Neutrophil (primary cell): ENCODE measurements at regions not wholly inside any gene's neighbourhood (a gene's known extent, or its start where the extent isn't known, plus 50 kb on each side); places are given as distances from the start of the nearest gene placed in this dataset.

Experiments
- H3K27ac ChIP-seq: fragments of 200-600 bp; sonication (generic); 2 replicates; pipeline ENCODE4 v1.5.1; 2016; ENCODE audit warnings: mild to moderate bottlenecking, moderate library complexity
- H3K27me3 ChIP-seq: fragments of 200-600 bp; sonication (generic); 2 replicates; pipeline ENCODE4 v1.6.0; 2016; ENCODE audit warnings: mild to moderate bottlenecking
- H3K36me3 ChIP-seq: fragments of 200-600 bp; sonication (generic); 2 replicates; pipeline ENCODE4 v1.5.1; 2017
- H3K4me1 ChIP-seq, 2 experiments: fragments of 200-600 bp in 1 of 2; sonication (generic) in 1 of 2; 1 replicate in 1 of 2; 2 replicates in 1 of 2; pipeline versions ENCODE4 v1.5.1 to v1.6.1; 2013 to 2016; ENCODE audit warnings: low read depth in 1 of 2, low read length in 1 of 2, mild to moderate bottlenecking in 1 of 2, moderate library complexity in 1 of 2; ENCODE audit not compliant: control insufficient read depth in 1 of 2, insufficient read depth in 1 of 2
- H3K4me3 ChIP-seq, 2 experiments: fragments of 200-600 bp in 1 of 2; sonication (generic) in 1 of 2; 1 replicate in 1 of 2; 2 replicates in 1 of 2; pipeline ENCODE4 v1.5.1; 2013 to 2016; ENCODE audit warnings: low read depth in 1 of 2, low read length in 1 of 2, mild to moderate bottlenecking in 1 of 2, moderate library complexity in 1 of 2
- H3K9me3 ChIP-seq: fragments of 200-600 bp; sonication (generic); 2 replicates; pipeline ENCODE4 v1.5.1; 2016
- TF ChIP-seq, protein P1 (sequence below): fragments of 200-600 bp; sonication (generic); IDR thresholded peaks from 2 replicates; pipeline ENCODE4 v1.5.1; 2016; ENCODE audit warnings: antibody characterized with exemption

DNA sequence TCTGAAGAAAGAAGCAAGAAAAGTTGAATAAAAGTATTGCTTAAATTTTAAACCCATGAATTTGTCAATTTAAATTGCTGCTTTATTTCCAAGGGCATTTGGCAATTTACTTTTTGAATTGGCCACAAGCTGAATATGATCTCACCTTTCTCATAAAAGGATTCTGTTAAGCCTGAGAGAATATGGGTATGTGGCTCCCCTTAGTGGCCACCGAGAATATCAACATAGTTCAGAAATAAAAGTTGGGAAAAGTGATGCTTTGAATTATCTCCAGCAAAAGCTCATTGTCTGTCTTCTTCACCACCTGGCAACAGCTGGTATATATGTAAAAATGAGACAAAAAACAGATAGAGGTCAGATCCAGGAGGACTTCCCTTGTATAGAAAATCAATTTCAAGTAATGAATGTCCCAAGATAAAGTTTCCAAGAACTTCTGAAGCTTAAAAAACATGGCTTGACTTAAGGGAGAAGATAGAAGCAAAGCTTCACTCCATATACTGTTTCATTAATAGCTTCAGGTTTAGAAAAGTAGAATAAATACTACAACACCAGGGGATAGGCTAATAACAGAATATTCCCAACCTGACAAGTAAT is 290.7 kb upstream of the FAM241A start:
- Histone ChIP-seq H3K27me3 (no peaks in the 10 kb centered on the region), H3K9me3 (no peaks in the 10 kb centered on the region), H3K4me1 (no peaks in the 10 kb centered on the region), H3K27ac (no peak overlapping the region), H3K36me3 (no peaks in the 10 kb centered on the region), H3K4me3 (no peak overlapping the region)
- TF ChIP-seq, protein P1, sequence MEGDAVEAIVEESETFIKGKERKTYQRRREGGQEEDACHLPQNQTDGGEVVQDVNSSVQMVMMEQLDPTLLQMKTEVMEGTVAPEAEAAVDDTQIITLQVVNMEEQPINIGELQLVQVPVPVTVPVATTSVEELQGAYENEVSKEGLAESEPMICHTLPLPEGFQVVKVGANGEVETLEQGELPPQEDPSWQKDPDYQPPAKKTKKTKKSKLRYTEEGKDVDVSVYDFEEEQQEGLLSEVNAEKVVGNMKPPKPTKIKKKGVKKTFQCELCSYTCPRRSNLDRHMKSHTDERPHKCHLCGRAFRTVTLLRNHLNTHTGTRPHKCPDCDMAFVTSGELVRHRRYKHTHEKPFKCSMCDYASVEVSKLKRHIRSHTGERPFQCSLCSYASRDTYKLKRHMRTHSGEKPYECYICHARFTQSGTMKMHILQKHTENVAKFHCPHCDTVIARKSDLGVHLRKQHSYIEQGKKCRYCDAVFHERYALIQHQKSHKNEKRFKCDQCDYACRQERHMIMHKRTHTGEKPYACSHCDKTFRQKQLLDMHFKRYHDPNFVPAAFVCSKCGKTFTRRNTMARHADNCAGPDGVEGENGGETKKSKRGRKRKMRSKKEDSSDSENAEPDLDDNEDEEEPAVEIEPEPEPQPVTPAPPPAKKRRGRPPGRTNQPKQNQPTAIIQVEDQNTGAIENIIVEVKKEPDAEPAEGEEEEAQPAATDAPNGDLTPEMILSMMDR, result no peak

DNA sequence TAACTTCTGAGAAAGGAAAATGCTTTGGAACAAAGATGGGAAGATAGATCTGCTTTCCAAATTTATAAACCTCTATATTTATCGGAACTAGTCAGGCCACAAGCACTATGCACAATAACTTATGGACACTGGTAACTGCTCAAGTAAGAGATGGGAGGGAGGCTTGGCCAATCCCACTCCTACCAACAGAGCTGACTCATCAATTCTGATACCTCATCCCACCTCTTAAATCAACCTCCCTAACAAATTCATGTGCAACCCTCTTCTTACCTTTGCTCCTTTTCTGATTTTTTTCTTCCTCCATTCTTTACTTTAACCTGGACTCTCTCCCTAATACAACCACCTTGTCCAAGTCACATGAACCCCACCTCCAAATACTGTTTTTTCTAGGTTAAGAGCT is 289.9 kb upstream of the FAM241A start:
- TF ChIP-seq, protein P1, result no peak

DNA sequence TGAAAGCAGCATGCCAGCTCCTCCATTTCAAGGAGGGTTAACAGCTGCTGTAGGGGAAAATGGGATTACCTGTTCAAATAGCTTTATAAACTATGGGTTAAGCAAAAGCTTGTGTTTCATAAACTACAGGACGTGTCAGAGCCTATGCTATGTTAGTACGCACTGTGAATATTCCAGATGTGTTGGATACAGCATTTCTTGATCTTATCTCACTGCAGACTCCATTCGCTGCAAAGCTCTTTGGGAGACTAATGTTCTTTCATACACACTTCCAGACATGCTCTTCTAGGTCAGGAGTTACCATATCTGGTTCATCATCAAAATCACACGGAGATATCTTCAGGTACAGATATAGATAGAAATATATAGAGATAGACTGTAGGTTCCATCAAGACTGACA is 281.2 kb upstream of the FAM241A start:
- Histone ChIP-seq H3K9me3 (no peaks in the 10 kb centered on the region), H3K36me3 (no peaks in the 10 kb centered on the region), H3K27ac (no peak overlapping the region), H3K4me1 (no peaks in the 10 kb centered on the region), H3K4me3 (no peak overlapping the region), H3K27me3 (no peaks in the 10 kb centered on the region)
- TF ChIP-seq, protein P1, result no peak

More for the DNA sequence above, 289.9 kb upstream of the FAM241A start:
- no peaks in the 10 kb centered on the region for H3K27me3 ChIP-seq
- H3K4me1 ChIP-seq, result no peaks in the 10 kb centered on the region
- no peak overlapping the region for H3K4me3 ChIP-seq
- no peak overlapping the region for H3K27ac ChIP-seq
- H3K9me3 ChIP-seq, result no peaks in the 10 kb centered on the region
- H3K36me3 ChIP-seq, result no peaks in the 10 kb centered on the region

DNA sequence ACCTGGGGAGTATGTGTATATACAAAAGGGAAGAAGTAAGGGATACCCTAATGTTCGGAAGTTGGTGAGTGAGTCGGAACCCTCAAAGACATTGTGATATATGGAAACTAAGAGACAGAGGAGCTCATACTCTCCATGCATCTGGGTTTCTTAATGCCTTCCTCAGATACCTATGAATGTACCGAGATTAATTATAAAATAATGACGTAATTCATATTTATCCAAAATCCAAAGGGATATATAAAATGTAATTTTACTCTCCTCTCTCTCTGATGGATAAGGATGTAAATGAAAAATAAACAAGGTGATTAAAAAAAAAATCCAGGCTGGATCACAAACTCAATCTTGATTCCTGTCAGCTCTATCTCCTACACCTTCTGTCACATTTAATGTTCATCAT is 275.9 kb upstream of the FAM241A start:
- no peaks in the 10 kb centered on the region for H3K36me3 ChIP-seq
- H3K9me3 ChIP-seq, result no peaks in the 10 kb centered on the region
- no peaks in the 10 kb centered on the region for H3K4me1 ChIP-seq
- H3K27ac ChIP-seq, result no peak overlapping the region
- H3K4me3 ChIP-seq, result no peak overlapping the region
- TF ChIP-seq, protein P1, result no peak
- H3K27me3 ChIP-seq, result no peaks in the 10 kb centered on the region

DNA sequence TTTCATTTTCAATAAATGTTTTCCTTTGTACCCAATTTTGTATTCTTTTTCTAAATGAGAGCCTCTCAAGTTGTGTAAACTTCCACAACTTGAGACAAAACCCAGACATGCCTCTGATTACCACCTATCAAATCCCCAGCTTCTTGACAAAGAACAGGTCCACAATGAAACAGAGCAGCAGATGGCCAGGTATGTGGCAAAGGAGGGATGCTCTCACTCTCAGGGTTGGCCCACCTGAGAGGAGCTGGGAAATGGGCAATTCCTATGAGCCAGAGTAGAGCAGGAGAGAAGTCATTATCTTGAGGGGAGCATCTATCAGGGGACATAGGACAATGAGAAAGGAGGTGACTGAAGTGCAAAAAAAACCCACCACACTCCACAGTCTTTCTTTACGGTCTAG is 273.5 kb upstream of the FAM241A start:
- Histone ChIP-seq H3K36me3 (no peaks in the 10 kb centered on the region), H3K4me3 (no peak overlapping the region), H3K27ac (no peak overlapping the region), H3K4me1 (no peaks in the 10 kb centered on the region), H3K9me3 (no peaks in the 10 kb centered on the region), H3K27me3 (no peaks in the 10 kb centered on the region)
- TF ChIP-seq, protein P1, result no peak

DNA sequence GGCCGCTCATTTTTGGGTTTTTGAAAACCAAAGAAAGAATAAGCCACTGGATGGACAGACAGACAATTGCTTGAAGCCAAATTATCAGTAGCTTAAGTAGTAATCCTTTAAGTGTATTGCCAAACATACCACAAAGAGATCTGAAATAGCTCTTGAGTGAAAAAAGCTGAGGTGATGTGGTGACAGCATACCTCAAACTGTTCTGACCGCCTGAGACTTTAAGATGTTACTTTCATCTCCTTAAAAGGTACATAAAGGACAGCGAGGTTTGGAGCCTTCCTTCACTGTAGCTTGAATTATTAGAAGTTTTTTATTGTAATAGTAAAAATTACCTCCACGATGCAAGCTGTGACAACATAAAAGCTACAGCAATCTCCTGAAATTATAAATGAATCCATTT is 271.5 kb upstream of the FAM241A start:
- H3K4me1 ChIP-seq, result no peaks in the 10 kb centered on the region
- H3K36me3 ChIP-seq, result no peaks in the 10 kb centered on the region
- TF ChIP-seq, protein P1, result no peak
- H3K4me3 ChIP-seq, result no peak overlapping the region
- no peaks in the 10 kb centered on the region for H3K9me3 ChIP-seq
- H3K27ac ChIP-seq, result no peak overlapping the region
- no peaks in the 10 kb centered on the region for H3K27me3 ChIP-seq
